ENCODE measurements at regions not wholly inside any gene's neighbourhood (a gene's known extent, or its start where the extent isn't known, plus 50 kb on each side); places are given as distances from the start of the nearest gene placed in this dataset.

GRCh38 chr12:105822131-105823105 lies 316.3 kb downstream of the NUAK1 start:
- no peak for DNase-seq

GRCh38 chr12:105823810-105824209 lies 314.9 kb downstream of the NUAK1 start:
- DNase-seq: no peak

GRCh38 chr12:105825141-105825540 lies 313.6 kb downstream of the NUAK1 start:
- DNase-seq: no peak

- no peak for DNase-seq
These were observed 307.4 kb downstream of the NUAK1 start for GRCh38 chr12:105831372-105831771.

GRCh38 chr12:105832021-105832420 lies 306.7 kb downstream of the NUAK1 start:
- no peak for DNase-seq

- DNase-seq: no peak
These were observed 305.9 kb downstream of the NUAK1 start for GRCh38 chr12:105832806-105833205.

DNA sequence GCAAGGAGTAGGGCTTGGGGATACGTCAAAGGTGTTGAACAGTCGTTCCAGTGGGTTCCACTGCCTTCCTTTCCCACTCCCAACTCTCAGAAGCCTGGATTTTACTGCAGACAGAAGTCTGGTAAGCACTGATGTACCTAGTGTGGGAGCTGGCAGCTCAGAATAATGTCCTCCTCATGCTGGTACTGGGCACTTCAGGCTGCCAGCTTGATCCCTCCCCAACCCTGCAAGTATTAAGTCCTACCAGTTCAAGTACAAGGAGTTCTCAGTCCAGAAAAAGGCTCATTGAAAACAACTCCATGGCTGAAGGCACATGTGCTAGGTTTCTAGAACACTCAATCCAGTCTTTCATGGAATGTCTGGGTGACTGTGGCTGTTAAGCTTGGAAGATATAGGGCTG lies 304.3 kb downstream of the NUAK1 start:
- DNase-seq: no peak

- DNase-seq: no peak
These were observed 303.0 kb downstream of the NUAK1 start for GRCh38 chr12:105835580-105836241.

GRCh38 chr12:105836242-105836622 lies 302.5 kb downstream of the NUAK1 start:
- DNase-seq: no peak

GRCh38 chr12:105839629-105840127 lies 299.1 kb downstream of the NUAK1 start:
- DNase-seq: no peak

- DNase-seq: no peak
These were observed 298.4 kb downstream of the NUAK1 start for GRCh38 chr12:105840384-105840783.

- DNase-seq: no peak
These were observed 296.9 kb downstream of the NUAK1 start for GRCh38 chr12:105841840-105842239.

- no peak for DNase-seq
These were observed 295.2 kb downstream of the NUAK1 start for GRCh38 chr12:105843561-105843960.

- no peak for DNase-seq
These were observed 294.6 kb downstream of the NUAK1 start for GRCh38 chr12:105843986-105844760.

DNA sequence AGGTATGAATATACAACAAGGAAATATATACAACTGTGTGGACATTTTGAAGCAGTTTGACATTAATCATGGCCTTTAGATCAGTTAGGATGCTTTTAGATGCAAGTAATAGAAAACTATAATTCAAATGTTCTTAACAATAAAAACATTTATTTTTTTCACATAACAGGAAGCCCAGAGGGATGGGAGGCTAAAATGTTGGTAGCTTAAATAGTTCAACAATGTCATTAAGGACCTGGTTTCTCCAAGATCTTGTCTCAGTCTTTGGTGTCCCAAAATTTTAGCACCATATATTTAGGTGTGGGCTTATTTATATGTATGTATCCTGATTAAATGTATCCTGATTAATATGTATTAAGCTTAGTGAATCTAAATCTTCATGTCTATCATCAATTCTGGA lies 292.4 kb downstream of the NUAK1 start:
- no peak for DNase-seq

DNA sequence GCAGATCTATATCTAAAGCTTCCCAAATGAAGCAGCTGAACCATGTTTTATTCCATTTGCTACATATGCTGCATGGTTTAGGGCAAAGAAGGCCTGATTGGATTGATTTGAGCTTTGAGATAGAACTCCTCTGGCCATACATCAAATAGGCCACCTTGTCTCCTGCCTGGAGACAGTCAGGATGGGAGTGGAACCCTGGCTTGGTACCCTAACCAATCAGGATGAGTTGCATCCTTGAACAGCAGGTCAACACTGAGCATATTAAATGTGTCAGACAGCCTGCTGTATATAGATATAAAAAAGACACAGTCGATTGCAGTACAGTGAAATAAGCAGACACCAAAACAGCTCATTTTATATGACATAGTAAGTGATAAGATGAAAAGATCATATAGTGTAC lies 291.7 kb downstream of the NUAK1 start:
- no peak for DNase-seq

DNA sequence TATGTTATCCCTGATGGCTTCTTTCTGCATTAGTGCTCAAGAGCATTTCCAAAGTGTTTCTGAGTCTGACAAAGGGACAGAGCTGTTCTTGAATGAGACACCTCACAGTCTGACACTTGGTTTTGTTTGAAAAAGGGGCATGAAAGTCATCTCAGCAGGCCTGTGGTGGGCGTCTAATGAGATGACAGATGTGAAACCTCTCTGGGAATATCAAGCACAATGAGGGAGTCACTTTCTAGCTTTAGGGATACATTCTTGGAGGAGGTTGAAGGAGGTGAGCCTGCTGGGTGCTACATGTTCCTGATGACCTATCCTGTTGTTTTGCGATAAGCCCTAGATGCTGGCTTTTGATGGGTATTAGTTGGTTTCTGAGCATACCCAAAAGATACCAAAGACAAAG lies 290.5 kb downstream of the NUAK1 start:
- no peak for DNase-seq

DNA sequence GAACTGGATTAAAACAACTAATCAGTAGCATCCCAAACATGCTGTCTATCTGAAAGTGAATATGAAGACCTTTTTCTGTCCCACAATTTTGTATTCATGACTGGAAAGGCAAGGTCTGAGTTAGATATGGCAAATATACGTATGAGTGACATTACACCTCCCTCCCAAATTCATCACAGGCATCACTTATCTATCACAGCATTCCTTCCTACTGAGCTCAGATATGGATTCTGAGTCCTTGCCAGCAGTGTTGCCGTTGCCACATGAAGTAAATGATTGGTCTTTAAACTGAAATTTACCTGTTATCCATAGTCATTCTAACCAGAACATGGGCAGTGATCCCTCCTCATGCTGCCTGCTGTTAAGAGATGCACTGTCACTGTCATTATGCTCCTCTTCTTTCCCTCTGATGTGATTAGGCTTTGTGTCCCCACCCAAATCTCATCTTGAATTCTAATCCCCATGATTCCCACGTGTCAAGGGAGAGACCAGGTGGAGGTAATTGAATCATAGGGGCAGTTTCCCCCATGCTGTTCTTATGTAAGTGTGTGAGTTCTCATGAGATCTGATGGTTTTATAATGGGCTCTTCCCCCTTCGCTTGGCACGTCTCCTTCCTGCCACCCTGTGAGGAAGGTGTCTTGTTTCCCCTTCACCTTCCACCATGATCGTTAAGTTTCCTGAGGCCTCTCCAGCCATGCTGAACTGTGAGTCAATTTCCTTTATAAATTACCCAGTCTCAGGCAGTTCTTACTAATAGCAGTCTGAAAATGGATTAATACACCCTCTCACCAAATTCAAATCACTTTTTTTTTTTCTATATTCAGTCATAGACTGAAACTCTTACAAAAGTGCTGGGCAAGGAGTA lies 288.4 kb downstream of the NUAK1 start:
- DNase-seq: no peak

- DNase-seq: no peak
These were observed 286.3 kb downstream of the NUAK1 start for GRCh38 chr12:105852496-105852895.

GRCh38 chr12:105852951-105853350 lies 285.8 kb downstream of the NUAK1 start:
- DNase-seq: no peak

GRCh38 chr12:105854071-105854470 lies 284.7 kb downstream of the NUAK1 start:
- no peak for DNase-seq

DNA sequence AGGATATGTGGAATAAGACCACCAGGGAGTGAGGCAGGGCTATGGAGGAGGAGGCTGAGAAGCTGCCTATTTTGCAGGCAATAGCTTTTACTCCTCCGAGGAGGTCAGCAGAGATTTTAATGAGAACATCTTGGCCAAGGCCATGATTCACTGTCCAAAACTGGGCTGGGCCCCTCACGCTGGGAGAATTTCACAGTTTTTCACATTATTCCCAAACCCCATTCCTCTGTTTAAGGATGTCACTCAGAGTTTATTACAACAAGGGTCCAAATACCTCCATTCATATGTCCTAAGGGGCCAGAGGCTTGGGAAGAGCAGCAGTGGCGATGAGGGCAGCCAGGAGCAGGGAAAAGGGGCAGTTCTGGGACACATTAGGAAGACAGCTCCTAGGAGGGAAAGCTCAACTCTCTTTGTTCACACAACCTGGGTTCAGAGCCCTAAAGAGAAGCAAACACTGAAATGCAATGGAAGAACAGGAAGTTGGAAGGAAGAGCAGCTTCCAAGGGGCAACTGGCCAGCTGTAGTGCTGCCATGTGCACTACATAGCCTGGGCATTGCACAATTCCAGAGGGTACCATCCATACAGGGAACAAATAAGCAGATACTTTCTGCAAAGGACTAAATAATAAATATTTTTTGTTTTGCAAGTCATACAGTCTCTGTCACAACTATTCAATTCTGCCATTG lies 283.2 kb downstream of the NUAK1 start:
- DNase-seq: no peak

All from amniotic stem cell (primary cell).